22Rv1 (cell line): ENCODE measurements at regions not wholly inside any gene's neighbourhood (a gene's known extent, or its start where the extent isn't known, plus 50 kb on each side); places are given as distances from the start of the nearest gene placed in this dataset.

Source experiments
- CTCF ChIP-seq: fragments of 450-650 bp; IDR thresholded peaks from 2 replicates; pipeline ENCODE4 v1.5.1; 2017; ENCODE audit warnings: mild to moderate bottlenecking
- ZFX ChIP-seq: fragments of 450-650 bp; IDR thresholded peaks from 2 replicates; pipeline ENCODE4 v1.6.1; 2017; ENCODE audit warnings: antibody characterized with exemption, borderline replicate concordance

- TF ChIP-seq CTCF (peak; percentile 40), ZFX (no peak)
These were observed 285.6 kb upstream of the ARHGEF26 start for GRCh38 chr3:153835540-153835939.
